H1 (cell line): ENCODE measurements at regions not wholly inside any gene's neighbourhood (a gene's known extent, or its start where the extent isn't known, plus 50 kb on each side); places are given as distances from the start of the nearest gene placed in this dataset.

Experiments used
- BACH1 ChIP-seq: IDR thresholded peaks from 2 replicates; pipeline ENCODE4 v1.6.1; 2012; ENCODE audit warnings: low read length, improper control_type of control experiment
- CBX8 ChIP-seq: fragments of 300-800, 300-1000 bp; sonication (generic); IDR thresholded peaks from 2 replicates; pipeline ENCODE4 v1.7.1; 2016; ENCODE audit warnings: low read depth, low read length, borderline replicate concordance
- CHD7 ChIP-seq: fragments of 300-600 bp; sonication (generic); IDR thresholded peaks from 2 replicates; pipeline ENCODE4 v1.7.1; 2012; ENCODE audit warnings: low read length, moderate library complexity, mild to moderate bottlenecking, inconsistent platforms; ENCODE audit not compliant: insufficient replicate concordance
- MAFK ChIP-seq: IDR thresholded peaks from 2 replicates; pipeline ENCODE4 v1.6.1; 2012; ENCODE audit warnings: low read depth, mild to moderate bottlenecking, improper control_type of control experiment, low read length
- POLR2AphosphoS5 ChIP-seq: IDR thresholded peaks from 2 replicates; pipeline ENCODE4 v1.6.1; 2011; ENCODE audit warnings: low read depth, low read length
- RAD21 ChIP-seq, 2 experiments: IDR thresholded peaks in 1 of 2; conservative IDR thresholded peaks in 1 of 2; 2 replicates each; pipeline ENCODE4 v1.6.1; 2011; ENCODE audit warnings: low read depth in 2 of 2, low read length in 2 of 2, improper control_type of control experiment in 1 of 2, inconsistent platforms in 1 of 2, mild to moderate bottlenecking in 1 of 2, moderate library complexity in 1 of 2
- SP2 ChIP-seq: IDR thresholded peaks from 2 replicates; pipeline ENCODE4 v1.6.1; 2012; ENCODE audit warnings: mild to moderate bottlenecking, low read length, inconsistent platforms
- TAF7 ChIP-seq: optimal IDR thresholded peaks from 2 replicates; pipeline ENCODE3; 2011; ENCODE audit warnings: low read depth, mild to moderate bottlenecking, inconsistent platforms, low read length, moderate library complexity, borderline replicate concordance
- TBP ChIP-seq: IDR thresholded peaks from 2 replicates; pipeline ENCODE4 v1.6.1; 2011; ENCODE audit warnings: low read depth, low read length, improper control_type of control experiment

- TF ChIP-seq CHD7 (no peak), CBX8 (no peak), POLR2AphosphoS5 (no peak), TBP (no peak), MAFK (no peak), RAD21 (IDR thresholded peaks at IDR 0.05 in 1 of 2, conservative IDR thresholded peaks at IDR 0.05 in 1 of 2; ENCODE audit: low read depth in 2 of 2, low read length in 2 of 2) (no peak), SP2 (no peak), BACH1 (no peak), TAF7 (no peak)
Measured at GRCh38 chr3:159795681-159796175, 192.9 kb upstream of the IL12A start (continued).
